Retina (tissue), 1 donor: ENCODE measurements at regions not wholly inside any gene's neighbourhood (a gene's known extent, or its start where the extent isn't known, plus 50 kb on each side); places are given as distances from the start of the nearest gene placed in this dataset.
A peak's percentile ranks its signal among the peaks of the same experiment; 100 is the strongest.
"Not testable (repeated sequence)": the region's sequence is repeated elsewhere in the genome, so short reads cannot be mapped to it uniquely, and the experiment has no call there.

Experiments used
- DNase-seq: peaks from one replicate; pipeline ENCODE4 v3.0.0-alpha.2; 2016

- DNase-seq = no peak
Observed at GRCh38 chr3:21017115-21017852, 733.7 kb downstream of the ZNF385D start.

GRCh38 chr3:21013566-21013965 lies 737.4 kb downstream of the ZNF385D start:
- no peak for DNase-seq

DNA sequence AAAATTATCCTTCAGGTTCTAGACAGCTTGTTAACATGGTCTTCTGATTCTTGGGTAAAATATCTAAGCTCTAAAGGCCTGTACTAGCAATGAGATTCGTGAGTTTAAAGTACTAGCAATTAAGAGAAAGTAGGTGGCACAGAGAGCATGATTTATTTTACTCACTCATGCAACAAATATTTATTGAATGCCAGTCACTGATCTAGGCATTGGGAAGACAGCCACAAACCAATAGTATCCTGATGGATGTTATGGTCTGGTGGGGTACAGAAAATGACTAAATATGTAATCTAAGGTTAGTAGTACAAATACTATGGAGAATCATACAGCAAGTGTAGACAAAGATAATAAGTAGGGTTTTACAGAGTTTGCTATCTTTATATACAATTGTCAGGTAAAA lies 751.3 kb downstream of the ZNF385D start:
- DNase-seq = no peak

GRCh38 chr3:20997183-20997582 lies 753.8 kb downstream of the ZNF385D start:
- no peak for DNase-seq

- no peak for DNase-seq
Observed at GRCh38 chr3:20990896-20991295, 760.1 kb downstream of the ZNF385D start.

DNA sequence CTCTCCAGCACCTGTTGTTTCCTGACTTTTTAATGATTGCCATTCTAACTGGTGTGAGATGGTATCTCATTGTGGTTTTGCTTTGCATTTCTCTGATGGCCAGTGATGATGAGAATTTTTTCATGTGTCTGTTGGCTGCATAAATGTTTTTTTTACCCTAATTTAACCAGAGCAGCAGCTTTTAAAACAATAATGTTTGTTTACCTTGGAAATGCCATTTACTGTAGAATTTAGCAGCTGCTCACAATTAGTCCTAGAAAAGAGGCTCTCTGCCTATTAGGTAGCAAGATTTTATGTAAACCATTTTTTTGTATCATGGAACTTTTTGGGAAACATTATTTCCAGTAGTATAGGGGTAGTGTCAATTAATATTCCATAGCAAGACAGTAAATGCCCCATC lies 761.4 kb downstream of the ZNF385D start:
- not testable (repeated sequence) for DNase-seq

DNA sequence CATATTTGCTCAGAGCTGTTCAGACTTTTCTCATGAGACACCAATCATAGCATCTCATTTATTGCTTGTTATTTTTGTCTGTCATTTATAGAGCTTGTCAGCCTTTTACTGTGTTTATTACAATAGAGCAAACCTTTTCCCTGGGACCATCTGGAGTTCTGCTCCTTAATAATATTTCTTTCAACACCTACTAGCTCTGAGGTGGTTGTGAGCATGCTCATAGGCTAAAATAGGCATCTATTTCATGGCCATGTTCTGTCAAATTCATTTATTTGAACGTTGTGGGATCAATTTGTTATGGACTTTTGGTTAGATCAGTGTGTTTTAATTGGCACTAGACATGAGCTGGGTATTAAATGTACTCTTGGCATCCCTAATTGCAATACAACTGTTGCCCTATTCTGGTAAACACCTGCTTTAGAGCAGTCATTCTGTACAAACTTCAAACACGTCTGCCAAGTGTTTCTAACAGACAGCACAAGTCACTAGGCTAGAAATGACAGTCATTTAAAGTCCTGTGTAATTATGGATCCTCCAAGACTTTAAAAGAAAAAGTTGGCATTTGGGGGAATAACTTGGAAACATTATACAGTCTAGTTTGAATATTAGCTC lies 766.3 kb downstream of the ZNF385D start:
- no peak for DNase-seq

DNA sequence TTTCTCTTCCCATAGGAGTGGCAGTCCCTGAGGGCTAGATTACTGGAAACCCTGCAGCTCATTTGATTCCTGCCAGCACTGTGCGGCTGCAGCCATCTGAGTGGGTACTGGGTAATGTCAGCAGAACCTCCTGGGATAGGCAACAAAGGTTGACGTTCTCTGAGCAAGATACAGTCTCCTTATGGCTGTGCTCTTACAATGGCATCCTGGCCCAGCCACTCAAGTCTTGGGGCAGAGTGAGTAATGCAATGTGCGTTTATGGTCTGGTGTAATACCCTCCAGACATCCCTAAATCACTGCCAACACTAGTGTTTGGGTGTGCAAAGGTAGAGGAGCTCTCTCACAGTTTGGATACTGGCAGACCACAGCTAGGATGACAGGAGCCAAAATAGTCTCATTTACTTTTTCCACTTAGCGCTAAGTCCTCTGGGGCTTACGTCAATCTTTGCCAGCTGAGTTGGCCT lies 775.8 kb downstream of the ZNF385D start:
- peak; percentile 12 for DNase-seq

DNA sequence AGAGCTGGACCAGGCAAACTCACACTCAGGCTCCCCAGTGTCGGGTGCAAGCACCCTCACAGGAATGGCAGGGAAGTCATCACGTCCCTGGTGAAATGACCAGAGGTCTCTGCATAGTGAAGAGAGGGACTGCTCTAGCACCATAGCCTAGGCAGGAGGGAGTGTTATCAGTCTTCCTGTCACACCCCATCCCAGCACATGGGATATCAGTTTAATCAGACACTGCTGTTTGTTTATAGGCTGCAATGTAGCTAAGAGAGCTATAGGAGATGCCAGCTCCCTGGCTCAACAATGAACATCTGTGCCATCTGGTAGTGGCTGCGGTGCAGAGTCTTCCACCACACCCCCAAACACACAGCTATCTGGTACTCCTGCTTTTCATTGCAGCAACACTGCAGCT lies 776.6 kb downstream of the ZNF385D start:
- DNase-seq = no peak

GRCh38 chr3:20970807-20971206 lies 780.2 kb downstream of the ZNF385D start:
- not testable (repeated sequence) for DNase-seq

DNA sequence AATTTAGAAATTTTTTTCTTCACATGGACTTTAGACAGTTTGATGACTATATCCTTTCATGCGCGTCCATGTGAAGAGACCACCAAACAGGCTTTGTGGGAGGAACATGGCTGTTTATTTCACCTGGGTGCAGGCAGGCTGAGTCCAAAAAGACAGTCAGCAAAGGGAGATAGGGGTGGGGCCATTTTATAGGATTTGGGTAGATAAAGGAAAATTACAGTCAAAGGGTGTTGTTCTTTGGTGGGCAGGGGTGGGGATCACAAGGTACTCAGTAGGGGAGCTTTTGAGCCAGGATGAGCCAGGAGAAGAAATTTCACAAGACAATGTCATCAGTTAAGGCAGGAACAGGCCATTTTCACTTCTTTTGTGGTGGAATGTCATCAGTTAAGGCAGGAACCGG lies 781.5 kb upstream of the SGO1 start:
- DNase-seq = not testable (repeated sequence)

DNA sequence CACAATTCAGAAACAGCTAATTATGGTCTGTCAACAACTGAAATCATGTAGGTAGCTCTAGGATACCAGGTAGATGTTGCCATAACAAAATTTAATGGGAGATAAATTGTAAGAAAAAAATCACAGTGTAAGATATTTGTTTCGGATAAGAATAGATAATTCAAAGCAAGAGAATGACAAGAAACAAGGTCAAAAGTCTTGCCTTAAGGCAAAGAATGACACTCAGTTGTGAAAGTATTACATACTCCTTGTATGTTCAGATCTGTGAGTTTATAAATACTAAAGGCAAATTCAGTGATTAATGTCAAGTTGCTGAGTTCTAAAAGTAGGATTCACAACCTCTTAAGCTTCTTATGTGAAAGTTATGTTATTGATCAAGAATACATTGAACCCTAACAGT lies 772.2 kb upstream of the SGO1 start:
- DNase-seq = no peak

GRCh38 chr3:20945892-20946291 lies 759.9 kb upstream of the SGO1 start:
- no peak for DNase-seq

DNA sequence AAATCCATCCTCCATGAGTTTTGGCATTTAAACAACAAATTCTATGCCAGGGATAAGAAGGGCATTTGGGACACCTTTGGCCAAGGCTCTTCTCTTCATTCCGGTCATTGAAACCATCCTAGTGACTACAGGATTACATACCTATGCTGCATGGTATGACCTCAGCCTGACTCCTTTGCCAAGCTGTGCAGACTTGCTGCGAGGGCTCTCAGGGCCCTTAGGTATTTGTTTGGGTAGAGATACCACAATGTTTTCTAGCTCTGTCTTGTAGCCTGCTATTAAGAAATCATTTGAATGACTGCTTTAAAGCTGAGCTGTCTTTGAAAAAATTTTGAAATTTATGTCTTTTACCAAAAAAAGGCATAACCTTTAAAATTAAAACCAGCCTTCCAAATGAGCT lies 749.8 kb upstream of the SGO1 start:
- no peak for DNase-seq

- DNase-seq = no peak
Observed at GRCh38 chr3:20931834-20932233, 745.8 kb upstream of the SGO1 start.

DNA sequence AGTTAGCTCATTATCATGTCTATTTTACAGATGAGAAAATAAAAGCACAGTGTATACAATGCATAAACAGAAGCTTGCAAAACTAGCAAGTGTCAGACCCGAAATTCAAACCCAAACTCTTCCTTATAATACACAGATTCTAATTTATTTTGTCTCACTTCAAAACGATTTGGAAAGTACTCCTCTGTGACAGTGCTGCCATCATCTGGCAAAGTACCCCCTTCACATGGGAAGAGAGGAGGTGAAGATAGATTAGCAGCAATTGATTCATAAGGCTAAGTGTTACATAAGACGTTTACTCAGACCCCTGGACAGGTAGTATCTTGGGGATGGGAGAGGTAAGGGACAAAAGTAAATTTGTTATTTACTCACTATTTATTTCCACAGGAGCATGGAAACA lies 744.0 kb upstream of the SGO1 start:
- DNase-seq = no peak

GRCh38 chr3:20924646-20925385 lies 738.8 kb upstream of the SGO1 start:
- DNase-seq = no peak

GRCh38 chr3:20921112-20921511 lies 735.1 kb upstream of the SGO1 start:
- DNase-seq = not testable (repeated sequence)

- DNase-seq = no peak
Observed at GRCh38 chr3:20916951-20917606, 731.1 kb upstream of the SGO1 start.

DNA sequence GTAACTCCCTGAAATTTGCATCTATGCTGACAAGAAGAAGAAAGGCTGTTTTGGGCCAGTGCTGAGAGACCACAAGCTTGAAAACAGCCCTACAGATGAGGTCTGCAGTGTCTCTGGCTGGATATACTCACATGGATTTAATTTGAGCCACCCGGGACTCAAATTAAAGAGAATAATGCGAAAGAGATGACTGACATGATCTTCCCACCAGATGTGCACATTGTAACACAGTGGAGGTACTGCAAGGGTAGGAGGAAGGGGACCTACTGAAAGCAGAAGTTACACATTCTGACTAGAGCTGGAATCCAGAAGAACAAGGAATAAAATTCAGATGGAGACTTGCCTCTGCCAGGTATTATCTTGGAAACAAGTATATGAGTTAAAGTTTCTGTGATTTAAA lies 728.3 kb upstream of the SGO1 start:
- DNase-seq = no peak

GRCh38 chr3:20912406-20912805 lies 726.4 kb upstream of the SGO1 start:
- no peak for DNase-seq

GRCh38 chr3:20909511-20909910 lies 723.5 kb upstream of the SGO1 start:
- no peak for DNase-seq

DNA sequence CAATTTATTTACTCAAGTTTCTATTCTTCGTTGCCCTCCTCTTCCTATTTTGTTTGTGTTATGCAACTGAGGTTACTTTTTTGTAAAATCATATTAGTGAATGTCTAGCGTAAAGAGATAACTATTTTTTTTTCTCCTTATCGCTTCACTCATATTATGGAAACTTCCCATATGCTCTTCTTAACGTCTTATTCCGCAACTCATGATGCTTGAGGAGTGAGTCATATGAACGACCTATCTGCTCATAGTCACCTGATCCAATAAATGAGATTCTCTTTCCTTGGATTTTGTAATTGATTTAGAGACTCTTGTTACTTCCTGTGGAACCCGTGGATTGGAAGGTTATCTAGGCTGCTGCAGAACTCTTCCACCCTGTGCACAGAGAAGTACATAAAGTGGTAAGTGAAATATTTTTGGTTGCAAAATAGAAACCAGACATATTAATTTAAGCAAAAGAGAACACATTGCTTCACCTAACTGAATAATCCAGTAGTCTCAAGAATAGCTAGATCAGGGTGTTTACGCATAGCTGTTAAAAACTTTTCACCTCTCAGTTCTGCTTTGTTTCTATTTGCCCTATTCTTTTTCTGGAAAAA lies 719.3 kb upstream of the SGO1 start:
- no peak for DNase-seq
